ENCODE measurements at regions not wholly inside any gene's neighbourhood (a gene's known extent, or its start where the extent isn't known, plus 50 kb on each side); places are given as distances from the start of the nearest gene placed in this dataset.

DNA sequence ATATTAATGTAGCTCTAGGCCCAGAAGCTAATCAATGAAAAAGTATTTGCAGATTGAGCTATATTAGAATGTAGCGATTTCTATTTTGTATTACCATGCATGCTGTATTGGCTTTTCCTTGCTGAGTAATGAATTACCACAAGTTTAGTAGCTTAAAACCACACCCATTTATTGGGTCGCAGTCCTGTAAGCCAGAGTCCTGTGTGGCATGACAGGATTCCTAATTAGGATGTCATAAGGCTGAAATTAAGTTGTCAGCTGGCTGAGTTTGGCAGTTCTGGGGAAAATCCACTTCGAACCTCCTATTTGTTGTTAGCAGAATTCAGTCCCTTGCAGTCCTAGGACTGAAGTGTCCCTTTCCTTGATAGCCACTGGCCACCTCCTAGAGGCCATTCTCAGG is 50.3 kb upstream of the HHIP start:
- no peak overlapping the region for H2BK15ac ChIP-seq (ENCODE audit: low read depth, low read length)
- no peaks in the 10 kb centered on the region for H3K4me1 ChIP-seq (ENCODE audit: insufficient read depth, low read length)
- Mint-ChIP-seq H3K27ac (no peak overlapping the region), H3K27me3 (ENCODE audit: low read depth) (no peaks in the 10 kb centered on the region), H3K36me3 (ENCODE audit: insufficient read depth in 1 of 3, low read depth in 3 of 3) (no peaks in the 10 kb centered on the region), H3K9me3 (no peaks in the 10 kb centered on the region), H3K4me1 (no peaks in the 10 kb centered on the region), H3K4me3 (no peak overlapping the region)
- H3K23me2 ChIP-seq (ENCODE audit: insufficient read length, low read depth, low read length, poor library complexity, severe bottlenecking): no peaks in the 10 kb centered on the region
- no peak overlapping the region for H3K18ac ChIP-seq (ENCODE audit: insufficient read length, low read depth, low read length)
- H2BK20ac ChIP-seq (ENCODE audit: low read depth, low read length, poor library complexity, severe bottlenecking): no peak overlapping the region
- no peak overlapping the region for H3T11ph ChIP-seq (ENCODE audit: low read length)
- H3K79me1 ChIP-seq (ENCODE audit: insufficient read depth, low read depth, low read length, poor library complexity, severe bottlenecking): no peaks in the 10 kb centered on the region
- H2BK120ac ChIP-seq (ENCODE audit: low read depth, low read length, poor library complexity, severe bottlenecking): no peak overlapping the region
- H4K20me1 ChIP-seq (ENCODE audit: control insufficient read depth, insufficient read depth, insufficient read length): no peaks in the 10 kb centered on the region
- H3K27me3 ChIP-seq (ENCODE audit: insufficient read depth, low read length): no peaks in the 10 kb centered on the region
- no peak overlapping the region for H3K27ac ChIP-seq (ENCODE audit: insufficient read length, low read depth, low read length)
- TF ChIP-seq, protein P1, sequence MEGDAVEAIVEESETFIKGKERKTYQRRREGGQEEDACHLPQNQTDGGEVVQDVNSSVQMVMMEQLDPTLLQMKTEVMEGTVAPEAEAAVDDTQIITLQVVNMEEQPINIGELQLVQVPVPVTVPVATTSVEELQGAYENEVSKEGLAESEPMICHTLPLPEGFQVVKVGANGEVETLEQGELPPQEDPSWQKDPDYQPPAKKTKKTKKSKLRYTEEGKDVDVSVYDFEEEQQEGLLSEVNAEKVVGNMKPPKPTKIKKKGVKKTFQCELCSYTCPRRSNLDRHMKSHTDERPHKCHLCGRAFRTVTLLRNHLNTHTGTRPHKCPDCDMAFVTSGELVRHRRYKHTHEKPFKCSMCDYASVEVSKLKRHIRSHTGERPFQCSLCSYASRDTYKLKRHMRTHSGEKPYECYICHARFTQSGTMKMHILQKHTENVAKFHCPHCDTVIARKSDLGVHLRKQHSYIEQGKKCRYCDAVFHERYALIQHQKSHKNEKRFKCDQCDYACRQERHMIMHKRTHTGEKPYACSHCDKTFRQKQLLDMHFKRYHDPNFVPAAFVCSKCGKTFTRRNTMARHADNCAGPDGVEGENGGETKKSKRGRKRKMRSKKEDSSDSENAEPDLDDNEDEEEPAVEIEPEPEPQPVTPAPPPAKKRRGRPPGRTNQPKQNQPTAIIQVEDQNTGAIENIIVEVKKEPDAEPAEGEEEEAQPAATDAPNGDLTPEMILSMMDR (conservative IDR thresholded peaks at IDR 0.05): no peak
- H2BK5ac ChIP-seq (ENCODE audit: insufficient read length, low read length): no peak overlapping the region
- no peak overlapping the region for H3K4ac ChIP-seq (ENCODE audit: low read depth, low read length)
- H4K91ac ChIP-seq (ENCODE audit: insufficient read length, low read depth, low read length): no peak overlapping the region
- H2AFZ ChIP-seq (ENCODE audit: low read length): no peak overlapping the region
- DNase-seq: no peak
- H3K9me3 ChIP-seq (ENCODE audit: control insufficient read depth, low read depth, low read length): no peaks in the 10 kb centered on the region
- no peak overlapping the region for H3K23ac ChIP-seq (ENCODE audit: insufficient read length, low read depth, low read length)
- no peak overlapping the region for H4K8ac ChIP-seq (replicated peaks; ENCODE audit: insufficient read length, low read depth, low read length)
- no peak overlapping the region for H4K5ac ChIP-seq (ENCODE audit: insufficient read length, low read depth, low read length)
- H2AK5ac ChIP-seq (ENCODE audit: insufficient read length, low read length): no peak overlapping the region
- H2BK12ac ChIP-seq (ENCODE audit: insufficient read length, low read depth, low read length): no peak overlapping the region
- no peak overlapping the region for H3K4me2 ChIP-seq (ENCODE audit: insufficient read depth, insufficient read length, low read length)
- H3K79me2 ChIP-seq (ENCODE audit: insufficient read depth, low read length): no peaks in the 10 kb centered on the region
- no peak overlapping the region for H3K56ac ChIP-seq (ENCODE audit: insufficient read length, low read depth, low read length)
- H3K14ac ChIP-seq (ENCODE audit: insufficient read depth, low read length): no peak overlapping the region
- H3K9ac ChIP-seq (ENCODE audit: extremely low read depth, insufficient read length, low read length): no peak overlapping the region
- no CpG with 5 or more reads among the region's 3 CpGs for WGBS (ENCODE audit: extremely low coverage, insufficient read length, low lambda C conversion rate)
